GM12875 (cell line): ENCODE measurements at regions not wholly inside any gene's neighbourhood (a gene's known extent, or its start where the extent isn't known, plus 50 kb on each side); places are given as distances from the start of the nearest gene placed in this dataset.

Experiments used
- H3K4me3 ChIP-seq: one replicate; pipeline ENCODE4 v1.5.1; 2011; ENCODE audit warnings: low read depth, low read length, control low read depth
- TF ChIP-seq, protein P1 (sequence below): IDR thresholded peaks from 2 replicates; pipeline ENCODE4 v1.5.1; 2011; ENCODE audit warnings: low read depth, mild to moderate bottlenecking, control low read depth, inconsistent platforms, low read length, moderate library complexity, borderline replicate concordance; ENCODE audit not compliant: insufficient read depth

DNA sequence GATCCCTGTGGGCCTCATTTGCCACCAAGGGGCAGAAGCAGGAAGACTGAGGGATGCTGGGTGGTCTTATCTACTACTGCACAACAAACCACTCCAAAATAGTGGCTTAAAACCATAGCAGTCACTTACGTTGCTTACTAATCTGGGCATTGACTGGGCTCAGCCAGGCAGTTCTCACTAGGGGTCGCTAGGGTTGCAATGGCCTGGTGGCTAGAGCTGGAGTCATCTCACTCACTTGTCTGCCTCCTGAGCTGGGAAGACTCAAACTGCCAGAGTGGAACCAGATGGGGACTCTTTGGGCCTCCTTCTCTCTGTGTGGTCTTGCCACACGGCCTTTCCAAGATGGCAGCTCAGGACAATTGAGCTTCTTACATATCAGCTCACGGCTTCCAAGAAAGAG, 216.3 kb upstream of the BCOR start:
- H3K4me3 ChIP-seq, result no peak overlapping the region
- TF ChIP-seq, protein P1, sequence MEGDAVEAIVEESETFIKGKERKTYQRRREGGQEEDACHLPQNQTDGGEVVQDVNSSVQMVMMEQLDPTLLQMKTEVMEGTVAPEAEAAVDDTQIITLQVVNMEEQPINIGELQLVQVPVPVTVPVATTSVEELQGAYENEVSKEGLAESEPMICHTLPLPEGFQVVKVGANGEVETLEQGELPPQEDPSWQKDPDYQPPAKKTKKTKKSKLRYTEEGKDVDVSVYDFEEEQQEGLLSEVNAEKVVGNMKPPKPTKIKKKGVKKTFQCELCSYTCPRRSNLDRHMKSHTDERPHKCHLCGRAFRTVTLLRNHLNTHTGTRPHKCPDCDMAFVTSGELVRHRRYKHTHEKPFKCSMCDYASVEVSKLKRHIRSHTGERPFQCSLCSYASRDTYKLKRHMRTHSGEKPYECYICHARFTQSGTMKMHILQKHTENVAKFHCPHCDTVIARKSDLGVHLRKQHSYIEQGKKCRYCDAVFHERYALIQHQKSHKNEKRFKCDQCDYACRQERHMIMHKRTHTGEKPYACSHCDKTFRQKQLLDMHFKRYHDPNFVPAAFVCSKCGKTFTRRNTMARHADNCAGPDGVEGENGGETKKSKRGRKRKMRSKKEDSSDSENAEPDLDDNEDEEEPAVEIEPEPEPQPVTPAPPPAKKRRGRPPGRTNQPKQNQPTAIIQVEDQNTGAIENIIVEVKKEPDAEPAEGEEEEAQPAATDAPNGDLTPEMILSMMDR, result no peak

DNA sequence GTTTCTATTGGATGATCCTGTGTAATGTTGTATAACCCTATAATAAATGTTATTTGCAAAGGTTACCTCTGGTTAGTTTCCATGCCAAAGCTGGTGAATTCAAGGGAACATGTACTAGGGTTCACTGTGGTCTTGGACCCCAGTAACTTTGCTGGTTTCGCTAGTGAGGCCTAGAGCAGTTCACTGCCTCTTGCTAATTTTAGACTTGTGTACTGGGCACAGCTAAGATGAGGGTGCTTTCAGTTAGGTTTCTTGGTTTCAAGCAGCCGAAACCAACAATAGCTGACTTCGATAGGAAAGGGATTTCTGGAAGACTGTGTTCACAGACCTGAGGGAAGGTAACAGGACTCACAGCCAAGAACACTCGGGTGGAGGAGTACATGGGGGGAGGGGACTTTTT, 215.5 kb upstream of the BCOR start:
- no peak overlapping the region for H3K4me3 ChIP-seq
- TF ChIP-seq, protein P1, result no peak

DNA sequence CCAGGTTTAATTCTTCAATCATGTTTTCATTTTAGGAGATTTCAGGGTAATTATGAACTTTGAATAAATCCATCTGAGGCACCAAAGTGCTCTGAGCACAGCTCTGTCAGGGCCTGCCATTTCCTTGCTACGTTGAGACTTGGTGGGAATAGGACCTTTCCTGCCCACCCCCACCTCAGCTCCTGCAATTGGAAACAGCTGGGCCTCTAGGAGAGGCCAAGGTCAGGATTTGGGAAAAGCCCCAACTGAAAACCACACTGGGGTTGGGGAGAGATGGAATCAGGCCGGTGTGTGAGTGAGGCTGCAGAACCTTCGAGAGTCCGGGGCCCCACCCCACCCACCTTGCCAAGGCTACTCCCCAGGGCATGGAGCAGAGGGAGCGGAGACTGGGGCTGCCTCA, 212.7 kb upstream of the BCOR start:
- TF ChIP-seq, protein P1, result no peak
- H3K4me3 ChIP-seq, result no peak overlapping the region

DNA sequence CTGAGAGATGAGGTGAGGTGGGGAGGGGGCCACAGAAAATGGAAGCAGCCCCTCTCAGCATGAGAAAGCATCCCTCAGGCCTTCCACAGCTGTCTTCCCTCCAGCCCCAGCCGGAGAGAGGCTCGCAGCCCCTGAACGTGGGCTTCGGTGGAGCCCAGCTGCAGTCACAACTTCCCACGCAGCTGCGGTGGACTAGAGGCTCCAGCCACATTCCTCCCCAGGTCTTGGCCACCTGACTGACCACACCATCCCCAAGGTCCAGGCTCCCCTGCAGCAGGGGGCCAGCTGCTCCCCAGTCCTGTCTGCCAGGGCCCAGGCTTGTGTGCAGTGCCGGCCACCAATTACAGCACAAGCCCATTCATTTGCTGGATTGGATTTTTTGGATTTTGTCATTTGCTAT, 212.3 kb upstream of the BCOR start:
- no peak overlapping the region for H3K4me3 ChIP-seq
- TF ChIP-seq, protein P1, result no peak

DNA sequence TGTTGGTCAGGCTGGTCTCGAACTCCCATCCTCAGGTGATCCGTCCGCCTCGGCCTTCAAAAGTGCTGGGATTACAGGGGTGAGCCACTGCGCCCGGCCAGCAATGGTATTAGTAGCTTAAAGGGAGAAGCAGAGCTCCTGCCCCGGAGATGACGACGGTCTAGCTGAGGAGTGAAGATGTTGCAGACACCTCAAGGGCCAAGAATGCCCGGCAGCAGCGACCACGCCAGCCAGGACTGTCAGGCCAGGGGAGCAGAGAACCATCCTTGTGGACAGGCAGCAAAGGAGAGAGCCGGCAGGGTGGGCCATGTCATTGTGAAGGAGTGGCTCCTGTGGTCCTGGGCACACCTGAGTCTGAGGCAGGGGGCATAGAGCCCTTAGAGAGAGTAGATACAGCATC, 210.1 kb upstream of the BCOR start:
- no peak overlapping the region for H3K4me3 ChIP-seq
- TF ChIP-seq, protein P1, result no peak

DNA sequence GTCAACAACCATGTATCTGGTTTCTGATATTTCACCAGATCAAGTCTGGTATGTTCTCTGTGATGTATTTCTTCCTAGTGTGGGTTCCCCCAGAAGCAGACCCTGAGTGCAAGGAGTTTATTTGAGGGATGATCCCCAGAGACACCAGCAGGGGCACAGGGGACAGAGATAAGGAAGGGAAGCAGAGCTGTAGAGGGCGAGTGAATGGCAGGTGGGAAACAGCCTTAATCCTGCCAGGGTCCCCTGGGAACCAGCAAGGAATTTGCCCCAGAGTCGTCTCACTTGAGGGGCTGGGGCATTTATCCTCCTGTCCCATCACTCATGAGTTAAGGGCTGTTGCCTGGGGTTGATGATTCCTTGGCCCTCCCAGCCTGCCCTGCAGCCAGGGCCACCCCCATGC, 206.4 kb upstream of the BCOR start:
- H3K4me3 ChIP-seq, result no peak overlapping the region
- TF ChIP-seq, protein P1, result no peak

DNA sequence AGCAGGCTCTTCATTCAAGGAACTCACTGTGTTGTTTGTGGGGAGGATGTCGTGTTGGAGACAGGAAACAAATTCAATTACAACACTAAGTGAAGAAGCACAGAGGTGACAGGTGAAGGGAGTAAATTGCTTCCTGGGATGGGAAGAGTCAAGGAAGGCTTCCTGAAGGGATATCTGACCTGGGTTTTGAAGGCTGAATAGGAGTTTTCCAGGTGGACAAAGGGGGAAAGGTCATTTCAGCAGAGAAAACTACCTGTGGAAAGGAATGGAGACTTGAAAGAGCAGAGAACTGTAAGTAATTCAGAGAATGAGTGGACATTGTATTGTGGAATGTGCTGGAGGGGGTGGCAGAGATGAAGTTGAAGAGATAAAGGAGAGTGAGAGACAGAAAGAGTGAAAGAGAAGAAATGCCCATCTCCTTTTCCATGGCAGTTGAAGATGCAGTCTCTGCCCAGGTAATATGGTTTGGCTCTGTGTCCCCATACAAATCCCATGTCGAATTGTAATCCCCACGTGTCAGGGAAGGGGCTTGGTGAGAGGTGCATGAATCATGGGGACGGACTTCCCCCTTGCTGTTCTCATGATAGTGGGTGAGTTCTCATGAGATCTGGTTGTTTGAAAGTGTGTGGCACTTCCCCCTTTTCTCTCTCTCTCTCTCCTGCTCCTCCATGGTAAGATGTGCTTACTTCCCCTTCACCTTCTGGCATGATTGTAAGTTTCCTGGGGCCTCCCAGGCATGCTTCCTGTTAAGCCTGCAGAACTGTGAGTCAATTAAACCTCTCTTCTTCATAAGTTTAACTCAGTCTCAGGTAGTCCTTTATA, 205.7 kb upstream of the BCOR start:
- H3K4me3 ChIP-seq, result no peak overlapping the region
- TF ChIP-seq, protein P1, result no peak
